K562 (cell line): ENCODE measurements at regions not wholly inside any gene's neighbourhood (a gene's known extent, or its start where the extent isn't known, plus 50 kb on each side); places are given as distances from the start of the nearest gene placed in this dataset.

Experiments used
- ARID3B ChIP-seq: fragments of 250-450 bp; sonication (Bioruptor Pico); IDR thresholded peaks from 2 replicates; pipeline ENCODE4 v1.4.0; 2020; ENCODE audit warnings: borderline replicate concordance
- DNMT1 ChIP-seq: fragments of 450-650 bp; IDR thresholded peaks from 2 replicates; pipeline ENCODE4 v1.6.1; 2016; ENCODE audit warnings: antibody characterized with exemption, mild to moderate bottlenecking
- ELF4 ChIP-seq: fragments of 450-650 bp; formaldehyde crosslinking; IDR thresholded peaks from 2 replicates; pipeline ENCODE4 v1.4.0; 2022; ENCODE audit warnings: missing genetic modification characterization
- HIVEP1 ChIP-seq: fragments of 250-450 bp; sonication (Bioruptor Pico); IDR thresholded peaks from 2 replicates; pipeline ENCODE4 v1.4.0; 2020; ENCODE audit warnings: mild to moderate bottlenecking
- MECOM ChIP-seq: fragments of 250-450 bp; sonication (Bioruptor Pico); IDR thresholded peaks from 2 replicates; pipeline ENCODE4 v1.8.0; 2022; ENCODE audit warnings: inconsistent platforms
- NCOA6 ChIP-seq: fragments of 450-650 bp; IDR thresholded peaks from 2 replicates; pipeline ENCODE4 v1.6.1; 2017; ENCODE audit warnings: mild to moderate bottlenecking
- SMAD1 ChIP-seq: fragments of 150-350 bp; IDR thresholded peaks from 2 replicates; pipeline ENCODE4 v1.6.1; 2014; ENCODE audit warnings: low read length, low read depth; ENCODE audit not compliant: partially characterized antibody
- SRSF9 ChIP-seq: fragments of 200-400 bp; formaldehyde crosslinking; IDR thresholded peaks from 2 replicates; pipeline ENCODE4 v1.6.1; 2017; ENCODE audit warnings: low read depth, low read length, borderline replicate concordance
- TRIM25 ChIP-seq: fragments of 450-650 bp; IDR thresholded peaks from 2 replicates; pipeline ENCODE4 v1.7.0; 2016; ENCODE audit warnings: borderline replicate concordance
- ZFPM2 ChIP-seq: fragments of 250-450 bp; sonication (Bioruptor Pico); IDR thresholded peaks from 2 replicates; pipeline ENCODE4 v1.5.1; 2022; ENCODE audit warnings: mild to moderate bottlenecking
- ZNF165 ChIP-seq: fragments of 250-450 bp; sonication (Bioruptor Pico); IDR thresholded peaks from 2 replicates; pipeline ENCODE4 v1.4.0; 2020; ENCODE audit warnings: borderline replicate concordance
- ZNF354B ChIP-seq: fragments of 250-450 bp; sonication (Bioruptor Pico); IDR thresholded peaks from 2 replicates; pipeline ENCODE4 v1.4.0; 2020
- ZNF583 ChIP-seq: fragments of 250-450 bp; sonication (Bioruptor Pico); IDR thresholded peaks from 2 replicates; pipeline ENCODE4 v1.4.0; 2020
- ZNF75A ChIP-seq: fragments of 450-650 bp; formaldehyde crosslinking; IDR thresholded peaks from 2 replicates; pipeline ENCODE4 v1.4.0; 2020; ENCODE audit warnings: mild to moderate bottlenecking
- TF ChIP-seq, protein P1 (sequence below): sonication (generic); formaldehyde crosslinking; IDR thresholded peaks from 2 replicates; pipeline ENCODE4 v1.8.1; 2023; ENCODE audit warnings: mild to moderate bottlenecking, missing genetic modification reagents

- TF ChIP-seq ARID3B (CRISPR knock-in tag) (no peak), NCOA6 (no peak), ZFPM2 (CRISPR knock-in tag) (no peak), ZNF583 (CRISPR knock-in tag) (no peak), MECOM (CRISPR knock-in tag) (no peak), DNMT1 (no peak), ZNF165 (CRISPR knock-in tag) (no peak), ELF4 (no peak), TRIM25 (no peak), SMAD1 (no peak), ZNF354B (CRISPR knock-in tag) (no peak), HIVEP1 (no peak), SRSF9 (no peak), ZNF75A (CRISPR knock-in tag) (no peak)
- TF ChIP-seq, protein P1, sequence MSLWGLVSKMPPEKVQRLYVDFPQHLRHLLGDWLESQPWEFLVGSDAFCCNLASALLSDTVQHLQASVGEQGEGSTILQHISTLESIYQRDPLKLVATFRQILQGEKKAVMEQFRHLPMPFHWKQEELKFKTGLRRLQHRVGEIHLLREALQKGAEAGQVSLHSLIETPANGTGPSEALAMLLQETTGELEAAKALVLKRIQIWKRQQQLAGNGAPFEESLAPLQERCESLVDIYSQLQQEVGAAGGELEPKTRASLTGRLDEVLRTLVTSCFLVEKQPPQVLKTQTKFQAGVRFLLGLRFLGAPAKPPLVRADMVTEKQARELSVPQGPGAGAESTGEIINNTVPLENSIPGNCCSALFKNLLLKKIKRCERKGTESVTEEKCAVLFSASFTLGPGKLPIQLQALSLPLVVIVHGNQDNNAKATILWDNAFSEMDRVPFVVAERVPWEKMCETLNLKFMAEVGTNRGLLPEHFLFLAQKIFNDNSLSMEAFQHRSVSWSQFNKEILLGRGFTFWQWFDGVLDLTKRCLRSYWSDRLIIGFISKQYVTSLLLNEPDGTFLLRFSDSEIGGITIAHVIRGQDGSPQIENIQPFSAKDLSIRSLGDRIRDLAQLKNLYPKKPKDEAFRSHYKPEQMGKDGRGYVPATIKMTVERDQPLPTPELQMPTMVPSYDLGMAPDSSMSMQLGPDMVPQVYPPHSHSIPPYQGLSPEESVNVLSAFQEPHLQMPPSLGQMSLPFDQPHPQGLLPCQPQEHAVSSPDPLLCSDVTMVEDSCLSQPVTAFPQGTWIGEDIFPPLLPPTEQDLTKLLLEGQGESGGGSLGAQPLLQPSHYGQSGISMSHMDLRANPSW (CRISPR knock-in tag), result no peak
Observed at GRCh38 chr7:142329062-142329790, 71.4 kb upstream of the PRSS58 start (continued).
